ENCODE measurements at regions not wholly inside any gene's neighbourhood (a gene's known extent, or its start where the extent isn't known, plus 50 kb on each side); places are given as distances from the start of the nearest gene placed in this dataset.

GRCh38 chr5:144634138-144634537, 463.5 kb downstream of the KCTD16 start:
- no peak for TF ChIP-seq CTCF (IDR thresholded peaks at IDR 0.05; ENCODE audit: insufficient read depth, low read depth, low read length)
- no peak for TF ChIP-seq EZH2 (IDR thresholded peaks at IDR 0.05; ENCODE audit: insufficient read depth, low read length)

All from astrocyte (in vitro differentiated cells and primary cell).